Prostate gland (tissue), 2 donors: ENCODE measurements at regions not wholly inside any gene's neighbourhood (a gene's known extent, or its start where the extent isn't known, plus 50 kb on each side); places are given as distances from the start of the nearest gene placed in this dataset.

ENCODE experiments used
- POLR2A ChIP-seq: fragments of 450-650 bp; IDR thresholded peaks from one replicate; pipeline ENCODE4 v1.6.1; 2016; ENCODE audit warnings: antibody characterized with exemption, mild to moderate bottlenecking
- TF ChIP-seq, protein P1 (sequence below), 4 experiments: fragments of 200-600 bp in 2 of 4; fragments of 450-650 bp in 2 of 4; sonication (generic) in 2 of 4; IDR thresholded peaks; 1 replicate in 3 of 4; 2 replicates in 1 of 4; pipeline ENCODE4 v1.5.1; 2016 to 2019; ENCODE audit warnings: antibody characterized with exemption in 4 of 4, mild to moderate bottlenecking in 2 of 4, moderate library complexity in 2 of 4

DNA sequence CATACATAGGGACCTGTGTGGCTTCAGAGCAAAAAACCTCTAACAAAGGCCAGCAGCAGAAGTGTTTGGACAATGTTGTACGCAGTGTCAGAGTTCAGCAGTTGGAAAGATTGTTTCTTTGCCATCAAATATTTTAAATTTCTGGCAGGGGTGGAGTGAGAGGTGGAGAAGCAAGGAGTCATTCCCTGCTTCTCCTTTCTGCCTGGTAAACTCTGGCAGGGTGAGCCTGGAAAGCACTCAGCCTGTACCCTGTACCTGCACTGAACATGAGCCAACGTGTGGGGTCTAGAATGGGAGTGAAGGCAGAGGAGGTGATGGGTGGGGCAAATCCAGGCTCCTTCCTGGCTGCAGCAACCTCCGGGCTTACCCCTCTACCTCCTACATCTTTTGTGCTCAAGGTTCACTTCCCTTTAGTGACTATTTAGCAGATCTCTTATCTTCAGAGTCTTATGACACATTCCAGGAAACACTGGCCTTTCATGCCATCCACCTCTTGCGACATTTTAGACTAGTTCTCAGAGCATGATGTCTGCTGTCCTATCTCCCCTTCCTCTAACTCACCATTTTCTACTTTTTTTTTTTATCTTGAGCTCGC, 445.0 kb upstream of the PIK3R1 start:
- TF ChIP-seq, protein P1, sequence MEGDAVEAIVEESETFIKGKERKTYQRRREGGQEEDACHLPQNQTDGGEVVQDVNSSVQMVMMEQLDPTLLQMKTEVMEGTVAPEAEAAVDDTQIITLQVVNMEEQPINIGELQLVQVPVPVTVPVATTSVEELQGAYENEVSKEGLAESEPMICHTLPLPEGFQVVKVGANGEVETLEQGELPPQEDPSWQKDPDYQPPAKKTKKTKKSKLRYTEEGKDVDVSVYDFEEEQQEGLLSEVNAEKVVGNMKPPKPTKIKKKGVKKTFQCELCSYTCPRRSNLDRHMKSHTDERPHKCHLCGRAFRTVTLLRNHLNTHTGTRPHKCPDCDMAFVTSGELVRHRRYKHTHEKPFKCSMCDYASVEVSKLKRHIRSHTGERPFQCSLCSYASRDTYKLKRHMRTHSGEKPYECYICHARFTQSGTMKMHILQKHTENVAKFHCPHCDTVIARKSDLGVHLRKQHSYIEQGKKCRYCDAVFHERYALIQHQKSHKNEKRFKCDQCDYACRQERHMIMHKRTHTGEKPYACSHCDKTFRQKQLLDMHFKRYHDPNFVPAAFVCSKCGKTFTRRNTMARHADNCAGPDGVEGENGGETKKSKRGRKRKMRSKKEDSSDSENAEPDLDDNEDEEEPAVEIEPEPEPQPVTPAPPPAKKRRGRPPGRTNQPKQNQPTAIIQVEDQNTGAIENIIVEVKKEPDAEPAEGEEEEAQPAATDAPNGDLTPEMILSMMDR (IDR thresholded peaks at IDR 0.05) = no peak
- TF ChIP-seq POLR2A = no peak
